Left lung (tissue), 4 donors: ENCODE measurements at regions not wholly inside any gene's neighbourhood (a gene's known extent, or its start where the extent isn't known, plus 50 kb on each side); places are given as distances from the start of the nearest gene placed in this dataset.

Source experiments
- ATAC-seq: fragments of 200-7000 bp; cut with Tn5 transposase; one replicate; pipeline ENCODE4 v1.9.1; 2020; ENCODE audit warnings: moderate library complexity
- DNase-seq, 4 donors: peaks; one replicate each; pipeline ENCODE4 v3.0.0-alpha.2; 2013 to 2020
- H3K27ac ChIP-seq, 2 donors: fragments of 200-600 bp; sonication (generic) in 1 of 2; one replicate each; pipeline versions ENCODE4 v1.5.0 to v1.8.0; 2020 to 2021
- H3K27me3 ChIP-seq, 2 donors: fragments of 200-600 bp; sonication (generic) in 1 of 2; one replicate each; pipeline versions ENCODE4 v1.5.0 to v1.8.0; 2020 to 2021
- H3K36me3 ChIP-seq, 2 donors: fragments of 200-600 bp; sonication (generic) in 1 of 2; one replicate each; pipeline versions ENCODE4 v1.5.0 to v1.8.0; 2020 to 2021
- H3K4me1 ChIP-seq, 2 donors: fragments of 200-600 bp; one replicate each; pipeline ENCODE4 v1.8.0; 2021
- H3K4me3 ChIP-seq, 2 donors: fragments of 200-600 bp; sonication (generic) in 1 of 2; one replicate each; pipeline versions ENCODE4 v1.5.0 to v1.8.0; 2020 to 2021; ENCODE audit warnings: mild to moderate bottlenecking in 1 of 2
- H3K9me3 ChIP-seq, 2 donors: fragments of 200-600 bp; sonication (generic) in 1 of 2; one replicate each; pipeline versions ENCODE4 v1.5.0 to v1.8.0; 2020 to 2021
- intact Hi-C, 2 donors: fragments of 100-400 bp; cut with DNase I; formaldehyde crosslinking; loops; one replicate each; pipeline versions ENCODE4 v1.11.2 to v1.14.2; 2022
- TF ChIP-seq, protein P1 (sequence below), 2 donors: fragments of 200-600 bp; sonication (generic) in 1 of 2; IDR thresholded peaks; one replicate each; pipeline versions ENCODE4 v1.5.0 to v1.8.0; 2021; ENCODE audit warnings: antibody characterized with exemption in 2 of 2
- donor health status: DM: no; HTN: yes; CAD: no.
- donor health status: DM: no; HTN: no; CAD: no.

DNA sequence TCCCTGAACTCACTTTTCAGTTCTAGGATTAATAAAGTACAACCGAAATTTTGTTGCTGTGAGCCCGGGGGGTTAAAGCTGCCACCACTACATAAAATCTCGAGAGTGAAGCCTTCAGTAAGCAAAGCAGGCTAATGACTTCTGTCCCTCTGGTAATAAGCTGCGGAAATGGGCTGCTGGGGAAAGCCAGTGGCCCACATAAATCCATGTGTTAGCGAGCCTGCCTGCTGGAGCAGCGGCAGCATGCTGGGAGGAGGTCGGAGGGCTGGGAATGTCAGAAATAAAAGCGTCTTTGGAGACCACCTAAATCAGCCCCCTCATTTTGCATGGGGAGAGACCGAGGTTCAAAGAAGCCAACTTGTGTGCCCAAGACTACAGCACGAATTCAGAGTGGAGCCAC lies 371.7 kb downstream of the TNS1 start:
- H3K9me3 ChIP-seq: no peaks in the 10 kb centered on the region
- no peak overlapping the region for H3K27ac ChIP-seq
- intact Hi-C loops: no loop called here
- H3K4me3 ChIP-seq: no peak overlapping the region
- DNase-seq (no peak), ATAC-seq (no peak)
- no peaks in the 10 kb centered on the region for H3K27me3 ChIP-seq
- H3K4me1 ChIP-seq: no peaks in the 10 kb centered on the region
- no peaks in the 10 kb centered on the region for H3K36me3 ChIP-seq
- TF ChIP-seq, protein P1, sequence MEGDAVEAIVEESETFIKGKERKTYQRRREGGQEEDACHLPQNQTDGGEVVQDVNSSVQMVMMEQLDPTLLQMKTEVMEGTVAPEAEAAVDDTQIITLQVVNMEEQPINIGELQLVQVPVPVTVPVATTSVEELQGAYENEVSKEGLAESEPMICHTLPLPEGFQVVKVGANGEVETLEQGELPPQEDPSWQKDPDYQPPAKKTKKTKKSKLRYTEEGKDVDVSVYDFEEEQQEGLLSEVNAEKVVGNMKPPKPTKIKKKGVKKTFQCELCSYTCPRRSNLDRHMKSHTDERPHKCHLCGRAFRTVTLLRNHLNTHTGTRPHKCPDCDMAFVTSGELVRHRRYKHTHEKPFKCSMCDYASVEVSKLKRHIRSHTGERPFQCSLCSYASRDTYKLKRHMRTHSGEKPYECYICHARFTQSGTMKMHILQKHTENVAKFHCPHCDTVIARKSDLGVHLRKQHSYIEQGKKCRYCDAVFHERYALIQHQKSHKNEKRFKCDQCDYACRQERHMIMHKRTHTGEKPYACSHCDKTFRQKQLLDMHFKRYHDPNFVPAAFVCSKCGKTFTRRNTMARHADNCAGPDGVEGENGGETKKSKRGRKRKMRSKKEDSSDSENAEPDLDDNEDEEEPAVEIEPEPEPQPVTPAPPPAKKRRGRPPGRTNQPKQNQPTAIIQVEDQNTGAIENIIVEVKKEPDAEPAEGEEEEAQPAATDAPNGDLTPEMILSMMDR (IDR thresholded peaks at IDR 0.05): no peak

DNA sequence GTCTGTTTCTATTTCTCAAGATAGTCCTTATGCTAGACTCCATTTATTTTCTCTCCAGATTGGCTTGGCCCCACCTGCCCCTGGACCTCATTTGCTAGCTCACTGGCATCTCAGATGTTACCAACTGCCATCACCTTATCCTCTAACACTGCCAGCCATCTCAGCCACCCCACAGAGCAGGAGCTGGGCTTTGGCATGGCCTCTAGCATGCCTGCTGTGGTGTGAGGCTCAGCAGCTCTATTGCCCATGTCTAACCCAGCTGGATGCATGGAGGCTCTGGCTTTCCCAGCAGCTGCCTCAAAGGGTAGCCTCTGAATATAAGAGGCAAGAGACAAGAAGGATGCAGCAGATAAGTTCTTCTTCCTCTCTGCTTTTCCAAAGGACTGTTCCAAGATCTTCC lies 373.4 kb downstream of the TNS1 start:
- DNase-seq (no peak), ATAC-seq (no peak)
- Histone ChIP-seq H3K27me3 (no peaks in the 10 kb centered on the region), H3K36me3 (no peaks in the 10 kb centered on the region), H3K4me3 (no peak overlapping the region), H3K9me3 (no peaks in the 10 kb centered on the region), H3K4me1 (no peaks in the 10 kb centered on the region), H3K27ac (no peak overlapping the region)
- intact Hi-C loops: no loop called here
- TF ChIP-seq, protein P1 (IDR thresholded peaks at IDR 0.05): no peak

DNA sequence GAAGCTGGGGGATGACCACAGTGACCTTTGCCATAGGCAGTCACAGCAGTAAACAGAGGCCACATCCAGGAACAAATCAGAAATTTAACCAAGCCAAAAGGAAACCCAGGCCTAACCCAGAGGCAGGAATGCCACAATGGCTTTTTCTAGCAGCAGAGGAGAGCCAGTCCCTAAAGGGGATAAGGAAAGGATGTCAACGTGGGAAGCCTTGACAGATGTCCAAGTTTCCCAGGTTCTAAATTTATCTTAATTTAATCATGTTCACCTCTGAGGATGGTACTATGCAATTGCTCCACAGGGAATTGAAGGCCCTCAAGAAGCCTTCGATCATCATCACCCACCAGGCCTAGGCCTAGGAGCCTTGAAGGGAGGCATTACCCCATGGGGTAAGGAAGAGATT lies 374.7 kb downstream of the TNS1 start:
- TF ChIP-seq, protein P1 (IDR thresholded peaks at IDR 0.05): no peak
- ATAC-seq (no peak), DNase-seq (no peak)
- intact Hi-C loops: no loop called here
- H3K27me3 ChIP-seq: no peaks in the 10 kb centered on the region
- H3K27ac ChIP-seq: no peak overlapping the region
- no peaks in the 10 kb centered on the region for H3K4me1 ChIP-seq
- H3K9me3 ChIP-seq: no peaks in the 10 kb centered on the region
- no peak overlapping the region for H3K4me3 ChIP-seq
- H3K36me3 ChIP-seq: no peaks in the 10 kb centered on the region

DNA sequence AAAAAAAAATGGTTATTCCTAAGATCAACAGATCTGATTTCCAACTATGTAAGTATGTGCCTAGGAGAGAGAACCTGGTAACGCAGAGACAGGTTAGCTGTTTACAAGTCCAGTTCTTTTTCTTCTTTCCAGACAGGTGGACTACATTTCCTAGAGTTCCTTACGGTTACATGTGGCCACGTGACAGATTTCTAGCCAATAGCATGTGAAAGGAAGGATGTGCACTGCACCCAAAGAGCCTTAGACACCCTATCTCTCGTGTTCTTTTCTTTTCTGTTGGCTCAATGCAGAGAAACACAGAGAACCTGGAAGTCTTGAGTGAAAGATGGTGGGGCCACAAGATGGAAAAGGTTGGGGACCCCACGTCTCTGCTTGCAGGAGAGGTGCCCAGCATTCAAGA lies 375.9 kb downstream of the TNS1 start:
- no peak overlapping the region for H3K27ac ChIP-seq
- no peaks in the 10 kb centered on the region for H3K27me3 ChIP-seq
- no peak overlapping the region for H3K4me3 ChIP-seq
- H3K9me3 ChIP-seq: no peaks in the 10 kb centered on the region
- TF ChIP-seq, protein P1 (IDR thresholded peaks at IDR 0.05): no peak
- peaks cover 2 to 3% of the 10 kb centered on the region in 2 donors for H3K4me1 ChIP-seq
- no peaks in the 10 kb centered on the region for H3K36me3 ChIP-seq
- no peak for ATAC-seq
- DNase-seq: no peak
- intact Hi-C loops: no loop called here

DNA sequence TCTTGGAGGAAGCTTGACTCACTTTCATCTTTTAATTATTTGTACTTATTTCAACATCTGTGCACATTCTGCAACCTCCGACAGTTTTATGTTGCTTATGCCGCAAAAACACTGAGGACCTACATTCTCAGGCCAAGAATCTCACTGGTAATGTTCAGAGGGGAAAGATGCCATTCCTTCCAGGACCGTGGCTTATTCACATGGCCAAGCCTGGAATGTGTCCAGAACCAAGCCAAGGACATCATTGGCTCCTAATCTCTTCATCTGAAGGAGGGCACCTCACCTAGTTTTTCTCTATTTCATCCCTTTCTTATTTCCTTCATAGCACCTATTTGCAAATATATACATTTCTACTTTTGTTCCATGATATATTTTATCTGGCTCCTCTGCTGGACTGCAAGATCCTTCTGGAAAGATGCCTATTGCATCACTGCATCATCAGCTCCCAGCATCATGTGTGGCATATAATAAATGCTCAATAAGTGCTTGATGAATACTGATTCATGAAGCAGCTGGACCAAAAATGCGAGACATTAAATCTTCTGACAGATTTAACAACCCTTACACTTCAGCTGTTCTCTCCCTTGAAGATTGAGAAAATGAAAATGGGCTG lies 377.1 kb downstream of the TNS1 start:
- H3K27ac ChIP-seq: no peak overlapping the region
- H3K4me3 ChIP-seq: no peak overlapping the region
- intact Hi-C loops: no loop called here
- no peaks in the 10 kb centered on the region for H3K27me3 ChIP-seq
- H3K4me1 ChIP-seq: peaks cover 5% of the 10 kb centered on the region in 2 donors
- ATAC-seq (peak; percentile 44), DNase-seq (peak in 2 of 4 donors; percentile 77 to 85)
- no peaks in the 10 kb centered on the region for H3K9me3 ChIP-seq
- H3K36me3 ChIP-seq: no peaks in the 10 kb centered on the region
- TF ChIP-seq, protein P1 (IDR thresholded peaks at IDR 0.05): no peak
